Peyer's patch (tissue), 4 donors: ENCODE measurements at regions not wholly inside any gene's neighbourhood (a gene's known extent, or its start where the extent isn't known, plus 50 kb on each side); places are given as distances from the start of the nearest gene placed in this dataset.

Experiments used
- DNase-seq, 3 donors: peaks; one replicate each; pipeline ENCODE4 v3.0.0-alpha.2; 2017 to 2019
- H3K27ac ChIP-seq, 4 donors: fragments of 200-600 bp; sonication (generic); one replicate each; pipeline ENCODE4 v1.5.1; 2016 to 2019
- H3K27me3 ChIP-seq, 2 donors: fragments of 200-600 bp; sonication (generic); one replicate each; pipeline ENCODE4 v1.5.1; 2019
- H3K36me3 ChIP-seq, 3 donors: fragments of 200-600 bp; sonication (generic); one replicate each; pipeline ENCODE4 v1.5.1; 2016 to 2019
- H3K4me1 ChIP-seq, 4 donors: fragments of 200-600 bp; sonication (generic); one replicate each; pipeline ENCODE4 v1.5.1; 2016 to 2019
- H3K4me3 ChIP-seq, 4 donors: fragments of 200-600 bp; sonication (generic); 1 replicate in 3 of 4; 2 replicates in 1 of 4; pipeline ENCODE4 v1.5.1; 2016 to 2019; ENCODE audit warnings: mild to moderate bottlenecking in 1 of 4
- H3K9me3 ChIP-seq, 4 donors: fragments of 200-600 bp; sonication (generic); one replicate each; pipeline ENCODE4 v1.5.1; 2016 to 2019; ENCODE audit warnings: mild to moderate bottlenecking in 1 of 4
- CTCF ChIP-seq, 6 experiments: fragments of 450-650 bp in 4 of 6; fragments of 200-600 bp in 2 of 6; sonication (generic) in 1 of 6; IDR thresholded peaks; one replicate each; pipeline ENCODE4 v1.5.1; 2017 to 2019; ENCODE audit warnings: antibody characterized with exemption in 6 of 6, mild to moderate bottlenecking in 3 of 6, moderate library complexity in 1 of 6
- POLR2A ChIP-seq, 2 donors: fragments of 450-650 bp; IDR thresholded peaks; one replicate each; pipeline ENCODE4 v1.5.1; 2017; ENCODE audit warnings: antibody characterized with exemption in 2 of 2, mild to moderate bottlenecking in 2 of 2, moderate library complexity in 2 of 2

- Histone ChIP-seq H3K36me3 (no peaks in the 10 kb centered on the region), H3K9me3 (no peaks in the 10 kb centered on the region), H3K4me3 (no peak overlapping the region), H3K27me3 (no peaks in the 10 kb centered on the region), H3K27ac (no peak overlapping the region), H3K4me1 (no peaks in the 10 kb centered on the region)
- no peak for DNase-seq
- TF ChIP-seq POLR2A (IDR thresholded peaks at IDR 0.05) (no peak), CTCF (IDR thresholded peaks at IDR 0.05) (no peak)
Observed at GRCh38 chr3:56900801-56901200, 99.1 kb upstream of the ARHGEF3 start.

GRCh38 chr3:56899851-56900250 lies 98.1 kb upstream of the ARHGEF3 start:
- no peak for DNase-seq
- no peaks in the 10 kb centered on the region for H3K36me3 ChIP-seq
- no peaks in the 10 kb centered on the region for H3K4me1 ChIP-seq
- H3K27me3 ChIP-seq, result no peaks in the 10 kb centered on the region
- H3K27ac ChIP-seq, result no peak overlapping the region
- TF ChIP-seq CTCF (IDR thresholded peaks at IDR 0.05), result no peak
- no peak for TF ChIP-seq POLR2A (IDR thresholded peaks at IDR 0.05)
- no peaks in the 10 kb centered on the region for H3K9me3 ChIP-seq
- H3K4me3 ChIP-seq, result no peak overlapping the region

- Histone ChIP-seq H3K36me3 (no peaks in the 10 kb centered on the region), H3K27ac (no peak overlapping the region), H3K4me3 (no peak overlapping the region), H3K9me3 (no peaks in the 10 kb centered on the region), H3K27me3 (no peaks in the 10 kb centered on the region), H3K4me1 (no peaks in the 10 kb centered on the region)
- TF ChIP-seq POLR2A (IDR thresholded peaks at IDR 0.05) (no peak), CTCF (IDR thresholded peaks at IDR 0.05) (no peak)
- DNase-seq, result no peak
Observed at GRCh38 chr3:56899078-56899477, 97.3 kb upstream of the ARHGEF3 start.

- TF ChIP-seq CTCF (IDR thresholded peaks at IDR 0.05), result no peak
- no peak for TF ChIP-seq POLR2A (IDR thresholded peaks at IDR 0.05)
- H3K36me3 ChIP-seq, result no peaks in the 10 kb centered on the region
- H3K27ac ChIP-seq, result no peak overlapping the region
- no peaks in the 10 kb centered on the region for H3K27me3 ChIP-seq
- DNase-seq, result no peak
- no peaks in the 10 kb centered on the region for H3K9me3 ChIP-seq
- no peak overlapping the region for H3K4me3 ChIP-seq
- H3K4me1 ChIP-seq, result no peaks in the 10 kb centered on the region
Observed at GRCh38 chr3:56896357-56896756, 94.6 kb upstream of the ARHGEF3 start.

GRCh38 chr3:56894881-56895431 lies 93.2 kb upstream of the ARHGEF3 start:
- no peak for TF ChIP-seq CTCF (IDR thresholded peaks at IDR 0.05)
- no peak for TF ChIP-seq POLR2A (IDR thresholded peaks at IDR 0.05)
- no peak overlapping the region for H3K27ac ChIP-seq
- no peaks in the 10 kb centered on the region for H3K4me1 ChIP-seq
- no peaks in the 10 kb centered on the region for H3K27me3 ChIP-seq
- DNase-seq, result no peak
- H3K36me3 ChIP-seq, result no peaks in the 10 kb centered on the region
- H3K9me3 ChIP-seq, result no peaks in the 10 kb centered on the region
- H3K4me3 ChIP-seq, result no peak overlapping the region
